ENCODE measurements at regions not wholly inside any gene's neighbourhood (a gene's known extent, or its start where the extent isn't known, plus 50 kb on each side); places are given as distances from the start of the nearest gene placed in this dataset.

DNA sequence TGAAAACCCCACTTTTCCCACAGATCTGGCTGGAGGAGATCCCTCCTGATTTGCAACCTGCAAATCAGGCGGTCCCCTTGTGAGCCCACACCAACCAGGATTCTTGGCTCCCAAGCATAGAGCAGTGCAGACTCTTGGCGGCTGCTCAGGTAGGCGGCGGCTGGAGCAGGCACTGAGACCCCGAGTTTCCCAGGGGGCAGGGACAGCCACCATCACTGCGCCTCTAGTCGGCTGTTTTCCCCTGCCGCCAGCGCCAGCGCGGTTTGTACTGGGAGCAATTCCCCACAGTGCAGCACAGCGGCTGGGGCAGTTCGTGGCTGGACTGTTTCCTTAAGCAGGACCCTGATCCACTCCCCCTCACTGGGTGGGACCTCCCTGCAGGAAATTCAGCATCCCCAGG is 323.3 kb downstream of the TRIB2 start:
- TF ChIP-seq SP1 (IDR thresholded peaks at IDR 0.05) (no peak), SUZ12 (IDR thresholded peaks at IDR 0.05) (no peak), BHLHE40 (IDR thresholded peaks at IDR 0.05; ENCODE audit: borderline replicate concordance) (no peak)

Data from HEK293T (cell line).